ENCODE measurements at regions not wholly inside any gene's neighbourhood (a gene's known extent, or its start where the extent isn't known, plus 50 kb on each side); places are given as distances from the start of the nearest gene placed in this dataset.

DNA sequence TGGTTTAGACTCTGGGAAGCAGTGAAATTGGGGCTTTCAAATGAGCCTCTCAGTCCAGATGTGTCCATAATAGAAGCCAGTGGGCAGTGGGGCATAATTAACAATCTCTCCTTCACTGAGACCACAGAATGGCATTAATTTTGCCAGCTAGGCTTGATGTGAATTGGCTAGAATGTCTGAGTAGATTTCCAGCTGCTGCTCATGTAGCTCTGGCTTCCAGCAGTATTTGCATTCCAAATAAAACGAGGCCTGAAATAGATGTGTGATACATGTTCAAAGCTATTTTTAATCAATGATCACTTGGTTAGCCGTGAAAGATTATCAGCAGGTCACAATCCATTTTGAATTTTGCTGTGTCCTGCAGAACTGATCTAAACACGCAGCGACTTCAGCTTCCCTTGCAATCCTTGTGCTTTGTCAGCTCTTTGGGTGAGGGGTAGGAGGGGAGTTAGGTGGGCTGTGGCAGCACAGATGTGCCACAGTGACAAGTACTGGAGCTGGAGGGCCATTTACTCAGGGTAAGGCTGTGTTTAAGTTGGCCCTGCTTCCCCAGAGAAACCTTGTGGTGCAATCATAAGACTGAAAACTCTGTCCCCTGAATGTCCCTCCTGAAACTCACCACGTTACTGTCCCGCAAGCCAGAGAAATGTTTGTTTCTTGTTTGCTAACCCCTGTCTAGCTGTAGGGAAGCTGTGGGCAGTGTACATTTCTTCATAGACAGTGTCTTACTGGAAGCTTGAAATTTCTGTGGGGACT is 56.9 kb upstream of the TMEM178A start:
- H3K4me3 ChIP-seq (ENCODE audit: extremely low read depth in 1 of 4, insufficient read depth in 2 of 4, low read depth in 3 of 4, low read length in 4 of 4), result no peak overlapping the region
- no peak overlapping the region for H3K18ac ChIP-seq (ENCODE audit: extremely low read depth, low read length)
- H2BK20ac ChIP-seq (ENCODE audit: low read length), result no peak overlapping the region
- DNase-seq (ENCODE audit: low read depth in 1 of 2, low spot score in 2 of 2) (no peak), FAIRE-seq (no peak)
- H3K9ac ChIP-seq (replicated peaks in 1 of 4; ENCODE audit: extremely low read depth in 1 of 4, low read depth in 3 of 4, low read length in 3 of 4), result no peak overlapping the region
- H3K27me3 ChIP-seq (replicated peaks in 1 of 4; ENCODE audit: control insufficient read depth in 3 of 4, extremely low read depth in 1 of 4, insufficient read depth in 3 of 4, low read length in 3 of 4), result no peaks in the 10 kb centered on the region
- no peaks in the 10 kb centered on the region for H4K20me1 ChIP-seq (replicated peaks in 1 of 2; ENCODE audit: control insufficient read depth in 1 of 2, insufficient read depth in 2 of 2, low read length in 2 of 2)
- H3K14ac ChIP-seq (ENCODE audit: insufficient read length), result no peak overlapping the region
- H2BK15ac ChIP-seq (ENCODE audit: low read length), result no peak overlapping the region
- H3K79me2 ChIP-seq (ENCODE audit: control insufficient read depth in 1 of 2, insufficient read depth in 2 of 2, low read length in 2 of 2), result no peaks in the 10 kb centered on the region
- H4K8ac ChIP-seq (ENCODE audit: extremely low read depth, insufficient read depth, low read length), result no peak overlapping the region
- no peak overlapping the region for H3K56ac ChIP-seq (replicated peaks; ENCODE audit: insufficient read length, low read depth, low read length)
- H3K9me3 ChIP-seq (ENCODE audit: insufficient read depth in 2 of 2, low read depth in 1 of 2, low read length in 1 of 2), result no peaks in the 10 kb centered on the region
- H3K4me1 ChIP-seq (replicated peaks in 1 of 4; ENCODE audit: control insufficient read depth in 3 of 4, insufficient read depth in 4 of 4, low read length in 3 of 4), result peaks cover 0 to 4% (median 2%) of the 10 kb centered on the region in 4 experiments; a peak in 2 of 7 replicates
- CTCF ChIA-PET (ENCODE audit: partially characterized antibody), result interaction anchor here (1.0 to 1.4 kb wide), 6 partner anchors 9 to 229 kb away, joined by 3 to 7 read pairs (median 4); no protein-coding TSS in a partner anchor
- no peak overlapping the region for H4K91ac ChIP-seq (replicated peaks; ENCODE audit: insufficient read length, low read length)
- H2AK5ac ChIP-seq (ENCODE audit: low read depth, low read length), result no peak overlapping the region
- no peak overlapping the region for H2BK12ac ChIP-seq (ENCODE audit: low read depth, low read length)
- peak overlapping the region; percentile 23 for H2AFZ ChIP-seq (ENCODE audit: low read length)
- no peak overlapping the region for H2BK5ac ChIP-seq (ENCODE audit: low read depth, low read length)
- H3K23ac ChIP-seq (ENCODE audit: insufficient read length), result no peak overlapping the region
- POLR2A ChIA-PET (ENCODE audit: partially characterized antibody), result no interaction called here
- H3K4me2 ChIP-seq (ENCODE audit: insufficient read depth in 1 of 2, low read depth in 2 of 2, low read length in 2 of 2), result no peak overlapping the region
- WGBS, 2 experiments (ENCODE audit: extremely low coverage in 1 of 2, insufficient coverage in 1 of 2, insufficient read length in 1 of 2, insufficient replicate concordance in 2 of 2, low coverage in 1 of 2, low lambda C conversion rate in 2 of 2, missing lambda C conversion rate in 1 of 2), result 84% methylated on average over 6 of the region's 6 CpGs; no CpG with 5 or more reads in 1 of the 2 experiments
- H3K36me3 ChIP-seq (ENCODE audit: control insufficient read depth in 2 of 4, insufficient read depth in 4 of 4, low read length in 3 of 4), result no peaks in the 10 kb centered on the region
- H3K4ac ChIP-seq (replicated peaks; ENCODE audit: insufficient read length, low read depth, low read length), result no peak overlapping the region
- no peaks in the 10 kb centered on the region for H3K23me2 ChIP-seq (ENCODE audit: low read depth, low read length)
- no peak overlapping the region for H4K5ac ChIP-seq (ENCODE audit: insufficient read length, low read depth, low read length)
- no peak overlapping the region for H3K27ac ChIP-seq (ENCODE audit: low read depth, low read length)
- no peaks in the 10 kb centered on the region for H3K79me1 ChIP-seq (ENCODE audit: low read depth, low read length)
- no peak overlapping the region for H2BK120ac ChIP-seq (replicated peaks; ENCODE audit: low read depth, low read length)

All from H1 (cell line).